ENCODE measurements at regions not wholly inside any gene's neighbourhood (a gene's known extent, or its start where the extent isn't known, plus 50 kb on each side); places are given as distances from the start of the nearest gene placed in this dataset.

DNA sequence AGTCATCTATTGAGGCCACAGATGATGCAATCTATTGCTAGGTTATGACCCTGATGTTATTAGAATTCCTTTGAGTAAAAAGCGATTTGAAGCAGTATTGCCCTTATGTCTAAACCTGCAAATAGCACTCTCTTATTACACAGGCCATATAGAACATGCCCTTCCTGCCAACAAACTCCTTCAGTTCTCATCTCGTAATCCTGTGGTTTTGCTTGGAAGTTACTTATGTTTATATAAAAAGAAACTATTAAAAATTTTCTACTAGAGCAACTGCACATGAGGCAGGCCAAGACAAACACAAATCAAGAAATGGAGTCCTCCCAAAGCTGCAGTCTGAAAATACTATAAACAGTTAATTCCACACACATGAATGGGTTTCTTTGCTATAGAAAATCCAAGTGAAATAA is 1200.2 kb downstream of the LRFN5 start:
- Histone ChIP-seq H4K5ac (ENCODE audit: low read depth, low read length) (no peak overlapping the region), H3K4me1 (ENCODE audit: control insufficient read depth, insufficient read depth, low read length) (peaks cover 5% of the 10 kb centered on the region; the same call in 1 of the 2 replicates), H4K91ac (ENCODE audit: insufficient read depth, low read depth, low read length) (no peak overlapping the region), H3K4me3 (ENCODE audit: insufficient read depth, low read depth, low read length) (no peak overlapping the region), H2AK5ac (ENCODE audit: low read depth, low read length) (no peak overlapping the region), H3K9ac (ENCODE audit: low read depth, low read length) (no peak overlapping the region), H3K79me1 (ENCODE audit: low read depth in 1 of 2, low read length in 2 of 2) (no peaks in the 10 kb centered on the region), H3K4ac (ENCODE audit: low read depth, low read length) (no peak overlapping the region), H2BK20ac (ENCODE audit: low read depth, low read length) (no peak overlapping the region), H3K9me1 (ENCODE audit: insufficient read depth, low read length) (no peaks in the 10 kb centered on the region), H3K9me3 (ENCODE audit: control insufficient read depth, insufficient read depth, low read length) (no peaks in the 10 kb centered on the region), H3K36me3 (ENCODE audit: control insufficient read depth, insufficient read depth, low read length) (no peaks in the 10 kb centered on the region), H2BK15ac (ENCODE audit: low read depth, low read length) (no peak overlapping the region), H2AFZ (replicated peaks; ENCODE audit: low read length, poor library complexity) (no peak overlapping the region), H4K20me1 (ENCODE audit: insufficient read depth, low read length) (no peaks in the 10 kb centered on the region), H3K14ac (replicated peaks; ENCODE audit: low read depth, low read length) (no peak overlapping the region), H3K23ac (ENCODE audit: low read depth, low read length) (no peak overlapping the region), H2AK9ac (replicated peaks; ENCODE audit: low read depth, low read length, poor library complexity) (no peak overlapping the region), H3K27me3 (ENCODE audit: control insufficient read depth, insufficient read depth, low read length) (no peaks in the 10 kb centered on the region), H4K8ac (ENCODE audit: low read depth in 2 of 2, low read length in 2 of 2) (no peak overlapping the region), H3K27ac (ENCODE audit: insufficient read depth, low read length) (peak overlapping the region; percentile 76; the same call in 1 of the 2 replicates), H3K4me2 (ENCODE audit: low read depth, low read length) (no peak overlapping the region), H3K18ac (ENCODE audit: low read depth, low read length) (no peak overlapping the region), H2BK120ac (ENCODE audit: low read depth, low read length) (peak overlapping the region; percentile 37), H3K56ac (ENCODE audit: extremely low read depth, insufficient read depth, low read length) (no peak overlapping the region), H2BK5ac (ENCODE audit: low read depth, low read length, poor library complexity, severe bottlenecking) (no peak overlapping the region)
- dilution Hi-C loops (cut with HindIII; ENCODE audit: low sequenced_read_pairs, unreplicated experiment) (no loop called here), intact Hi-C loops (cut with micrococcal nuclease) (no loop called here), in situ Hi-C loops (cut with MboI; ENCODE audit: low sequenced_read_pairs) (no loop called here)
- POLR2A ChIA-PET (ENCODE audit: unreplicated experiment) = no interaction called here
- CTCF ChIA-PET = no interaction called here
- DNase-seq = peak; percentile 96
- TF ChIP-seq SMC3 (IDR thresholded peaks at IDR 0.05; ENCODE audit: low read depth, low read length) (no peak), CTCF (conservative IDR thresholded peaks at IDR 0.05; ENCODE audit: low read depth, low read length) (no peak), CEBPB (IDR thresholded peaks at IDR 0.05; ENCODE audit: low read depth, low read length) (peak; percentile 85), FOS (IDR thresholded peaks at IDR 0.05; ENCODE audit: low read depth, low read length) (no peak)
- no TSS peak for BruUV-seq (replicated peaks)
- ATAC-seq (ENCODE audit: low read depth) = peak; percentile 93
- no CpG with 5 or more reads among the region's 2 CpGs for WGBS, 2 experiments (ENCODE audit: extremely low coverage in 2 of 2, insufficient read length in 1 of 2)
